ENCODE measurements at regions not wholly inside any gene's neighbourhood (a gene's known extent, or its start where the extent isn't known, plus 50 kb on each side); places are given as distances from the start of the nearest gene placed in this dataset.

- no peak overlapping the region for H3K27ac ChIP-seq (ENCODE audit: low read length, poor library complexity, severe bottlenecking)
- H2BK120ac ChIP-seq (ENCODE audit: low read depth, low read length), result no peak overlapping the region
- no peak overlapping the region for H2BK5ac ChIP-seq (ENCODE audit: low read depth, low read length, poor library complexity, severe bottlenecking)
- WGBS, result no CpG with 5 or more reads among the region's 1 CpG
- H3K36me3 ChIP-seq (ENCODE audit: control insufficient read depth in 1 of 2, insufficient read depth in 2 of 2, low read depth in 1 of 2, low read length in 2 of 2), result no peaks in the 10 kb centered on the region
- no peak overlapping the region for H3K23ac ChIP-seq (ENCODE audit: low read length in 2 of 2)
- H3K27me3 ChIP-seq (ENCODE audit: control insufficient read depth in 1 of 2, insufficient read depth in 1 of 2, low read length in 2 of 2), result peaks cover 0 to 3% of the 10 kb centered on the region in 2 experiments
- H3K9me3 ChIP-seq (ENCODE audit: control insufficient read depth, low read length), result no peaks in the 10 kb centered on the region
- H3K4me1 ChIP-seq (ENCODE audit: control insufficient read depth, insufficient read depth, low read depth, low read length), result no peaks in the 10 kb centered on the region
- no peak overlapping the region for H4K8ac ChIP-seq (ENCODE audit: low read length)
- no peak overlapping the region for H3K9ac ChIP-seq (ENCODE audit: low read length)
- H3K18ac ChIP-seq (ENCODE audit: low read depth in 1 of 2, low read length in 2 of 2), result no peak overlapping the region
- no peak overlapping the region for H2AK5ac ChIP-seq (ENCODE audit: low read length, severe bottlenecking)
- H2BK12ac ChIP-seq (ENCODE audit: low read length in 2 of 2), result no peak overlapping the region
- no peak for DNase-seq
- H3K14ac ChIP-seq (ENCODE audit: low read length in 2 of 2), result no peak overlapping the region
- no peak overlapping the region for H3K4me2 ChIP-seq (ENCODE audit: low read length, poor library complexity, severe bottlenecking)
- H4K91ac ChIP-seq (ENCODE audit: low read length), result no peak overlapping the region
- no peaks in the 10 kb centered on the region for H3K79me1 ChIP-seq (replicated peaks; ENCODE audit: low read length, poor library complexity, severe bottlenecking)
- no peak overlapping the region for H3K4me3 ChIP-seq (ENCODE audit: insufficient read depth in 1 of 2, low read depth in 1 of 2, low read length in 2 of 2)
- H3K4ac ChIP-seq (ENCODE audit: low read depth in 1 of 2, low read length in 2 of 2), result no peak overlapping the region
- H2BK15ac ChIP-seq (ENCODE audit: low read depth, poor library complexity, severe bottlenecking), result no peak overlapping the region
- H2AFZ ChIP-seq (ENCODE audit: low read depth, low read length), result no peak overlapping the region
Measured at GRCh38 chr2:225207043-225207442, 164.8 kb upstream of the DOCK10 start.

DNA sequence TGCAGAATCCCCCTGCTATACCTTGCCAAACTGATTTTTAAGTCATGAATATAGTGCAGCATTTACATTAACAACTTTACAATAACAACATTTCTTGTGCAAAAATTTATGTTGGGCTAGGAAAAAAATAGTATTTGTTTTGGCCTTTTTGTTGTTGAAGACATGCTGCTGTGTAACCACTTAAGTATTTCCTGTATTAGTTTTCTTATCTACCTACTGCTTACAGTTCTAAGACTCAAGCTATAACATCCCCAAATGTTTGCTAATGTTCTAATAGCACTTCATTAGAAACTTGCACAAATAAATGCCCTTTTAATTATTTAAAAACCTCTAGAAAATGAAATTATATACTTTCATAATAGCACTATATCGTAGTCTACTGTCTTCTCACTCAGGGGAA lies 154.3 kb upstream of the DOCK10 start:
- WGBS, result no CpG with 5 or more reads among the region's 1 CpG
- Histone ChIP-seq H3K27ac (ENCODE audit: low read length, poor library complexity, severe bottlenecking) (no peak overlapping the region), H3K4ac (ENCODE audit: low read depth in 1 of 2, low read length in 2 of 2) (no peak overlapping the region), H3K4me2 (ENCODE audit: low read length, poor library complexity, severe bottlenecking) (no peak overlapping the region), H3K36me3 (ENCODE audit: control insufficient read depth in 1 of 2, insufficient read depth in 2 of 2, low read depth in 1 of 2, low read length in 2 of 2) (no peaks in the 10 kb centered on the region), H3K14ac (ENCODE audit: low read length in 2 of 2) (no peak overlapping the region), H3K23ac (ENCODE audit: low read length in 2 of 2) (no peak overlapping the region), H3K9me3 (ENCODE audit: control insufficient read depth, low read length) (no peaks in the 10 kb centered on the region), H4K8ac (ENCODE audit: low read length) (no peak overlapping the region), H3K9ac (ENCODE audit: low read length) (no peak overlapping the region), H3K18ac (ENCODE audit: low read depth in 1 of 2, low read length in 2 of 2) (no peak overlapping the region), H3K4me1 (ENCODE audit: control insufficient read depth, insufficient read depth, low read depth, low read length) (no peaks in the 10 kb centered on the region), H2AFZ (ENCODE audit: low read depth, low read length) (no peak overlapping the region), H3K79me1 (replicated peaks; ENCODE audit: low read length, poor library complexity, severe bottlenecking) (no peaks in the 10 kb centered on the region), H2AK5ac (ENCODE audit: low read length, severe bottlenecking) (no peak overlapping the region), H2BK15ac (ENCODE audit: low read depth, poor library complexity, severe bottlenecking) (no peak overlapping the region), H2BK5ac (ENCODE audit: low read depth, low read length, poor library complexity, severe bottlenecking) (no peak overlapping the region), H2BK120ac (ENCODE audit: low read depth, low read length) (no peak overlapping the region), H4K91ac (ENCODE audit: low read length) (no peak overlapping the region), H3K4me3 (ENCODE audit: insufficient read depth in 1 of 2, low read depth in 1 of 2, low read length in 2 of 2) (no peak overlapping the region), H3K27me3 (ENCODE audit: control insufficient read depth in 1 of 2, insufficient read depth in 1 of 2, low read length in 2 of 2) (no peaks in the 10 kb centered on the region), H2BK12ac (ENCODE audit: low read length in 2 of 2) (no peak overlapping the region)
- DNase-seq, result no peak

- no peaks in the 10 kb centered on the region for H3K79me1 ChIP-seq (replicated peaks; ENCODE audit: low read length, poor library complexity, severe bottlenecking)
- no peak overlapping the region for H2AFZ ChIP-seq (ENCODE audit: low read depth, low read length)
- H2BK15ac ChIP-seq (ENCODE audit: low read depth, poor library complexity, severe bottlenecking), result no peak overlapping the region
- H2BK5ac ChIP-seq (ENCODE audit: low read depth, low read length, poor library complexity, severe bottlenecking), result no peak overlapping the region
- no peak overlapping the region for H3K4ac ChIP-seq (ENCODE audit: low read depth in 1 of 2, low read length in 2 of 2)
- H3K9me3 ChIP-seq (ENCODE audit: control insufficient read depth, low read length), result no peaks in the 10 kb centered on the region
- H3K4me1 ChIP-seq (ENCODE audit: control insufficient read depth, insufficient read depth, low read depth, low read length), result no peaks in the 10 kb centered on the region
- no peak overlapping the region for H3K27ac ChIP-seq (ENCODE audit: low read length, poor library complexity, severe bottlenecking)
- no peaks in the 10 kb centered on the region for H3K27me3 ChIP-seq (ENCODE audit: control insufficient read depth in 1 of 2, insufficient read depth in 1 of 2, low read length in 2 of 2)
- no peak overlapping the region for H2BK120ac ChIP-seq (ENCODE audit: low read depth, low read length)
- no peak overlapping the region for H3K4me3 ChIP-seq (ENCODE audit: insufficient read depth in 1 of 2, low read depth in 1 of 2, low read length in 2 of 2)
- no peak overlapping the region for H4K91ac ChIP-seq (ENCODE audit: low read length)
- H3K18ac ChIP-seq (ENCODE audit: low read depth in 1 of 2, low read length in 2 of 2), result no peak overlapping the region
- H2AK5ac ChIP-seq (ENCODE audit: low read length, severe bottlenecking), result no peak overlapping the region
- H3K4me2 ChIP-seq (ENCODE audit: low read length, poor library complexity, severe bottlenecking), result no peak overlapping the region
- no peaks in the 10 kb centered on the region for H3K36me3 ChIP-seq (ENCODE audit: control insufficient read depth in 1 of 2, insufficient read depth in 2 of 2, low read depth in 1 of 2, low read length in 2 of 2)
- no peak for DNase-seq
- no peak overlapping the region for H2BK12ac ChIP-seq (ENCODE audit: low read length in 2 of 2)
- H3K14ac ChIP-seq (ENCODE audit: low read length in 2 of 2), result no peak overlapping the region
- H3K23ac ChIP-seq (ENCODE audit: low read length in 2 of 2), result no peak overlapping the region
- no peak overlapping the region for H4K8ac ChIP-seq (ENCODE audit: low read length)
- 100% methylated on average over 1 of the region's 3 CpGs for WGBS
- H3K9ac ChIP-seq (ENCODE audit: low read length), result no peak overlapping the region
Measured at GRCh38 chr2:225192869-225193268, 150.6 kb upstream of the DOCK10 start.

- Histone ChIP-seq H2BK120ac (ENCODE audit: low read depth, low read length) (no peak overlapping the region), H3K18ac (ENCODE audit: low read depth in 1 of 2, low read length in 2 of 2) (no peak overlapping the region), H4K8ac (ENCODE audit: low read length) (no peak overlapping the region), H3K4ac (ENCODE audit: low read depth in 1 of 2, low read length in 2 of 2) (no peak overlapping the region), H3K9me3 (ENCODE audit: control insufficient read depth, low read length) (no peaks in the 10 kb centered on the region), H3K9ac (ENCODE audit: low read length) (no peak overlapping the region), H3K23ac (ENCODE audit: low read length in 2 of 2) (no peak overlapping the region), H3K4me3 (ENCODE audit: insufficient read depth in 1 of 2, low read depth in 1 of 2, low read length in 2 of 2) (no peak overlapping the region), H3K27ac (ENCODE audit: low read length, poor library complexity, severe bottlenecking) (no peak overlapping the region), H2AFZ (ENCODE audit: low read depth, low read length) (no peak overlapping the region), H3K36me3 (ENCODE audit: control insufficient read depth in 1 of 2, insufficient read depth in 2 of 2, low read depth in 1 of 2, low read length in 2 of 2) (no peaks in the 10 kb centered on the region), H3K4me2 (ENCODE audit: low read length, poor library complexity, severe bottlenecking) (no peak overlapping the region), H4K91ac (ENCODE audit: low read length) (no peak overlapping the region), H2BK12ac (ENCODE audit: low read length in 2 of 2) (no peak overlapping the region), H2BK5ac (ENCODE audit: low read depth, low read length, poor library complexity, severe bottlenecking) (no peak overlapping the region), H3K14ac (ENCODE audit: low read length in 2 of 2) (no peak overlapping the region), H2AK5ac (ENCODE audit: low read length, severe bottlenecking) (no peak overlapping the region), H3K4me1 (ENCODE audit: control insufficient read depth, insufficient read depth, low read depth, low read length) (no peaks in the 10 kb centered on the region), H2BK15ac (ENCODE audit: low read depth, poor library complexity, severe bottlenecking) (no peak overlapping the region), H3K79me1 (replicated peaks; ENCODE audit: low read length, poor library complexity, severe bottlenecking) (no peaks in the 10 kb centered on the region), H3K27me3 (ENCODE audit: control insufficient read depth in 1 of 2, insufficient read depth in 1 of 2, low read length in 2 of 2) (no peaks in the 10 kb centered on the region)
- no CpG with 5 or more reads among the region's 1 CpG for WGBS
- no peak for DNase-seq
Measured at GRCh38 chr2:225190987-225191386, 148.7 kb upstream of the DOCK10 start.

Measured in mesenchymal stem cell (in vitro differentiated cells and primary cell).